Activated CD4-positive, alpha-beta T cell treated with anti-CD3 and anti-CD28 coated beads for 36 hours (primary cell): ENCODE measurements at regions not wholly inside any gene's neighbourhood (a gene's known extent, or its start where the extent isn't known, plus 50 kb on each side); places are given as distances from the start of the nearest gene placed in this dataset.
"Not testable (repeated sequence)": the region's sequence is repeated elsewhere in the genome, so short reads cannot be mapped to it uniquely, and the experiment has no call there.

Experiments
- ATAC-seq: fragments of 200-7000 bp; cut with Tn5 transposase; one replicate; pipeline ENCODE4 v1.10.0; 2021; ENCODE audit warnings: mild to moderate bottlenecking, moderate library complexity
- CTCF ChIA-PET: fragments of 350-600 bp; sonication (Branson Sonifier 250); formaldehyde crosslinking; loops from one replicate; lab custom pipeline; 2021; ENCODE audit warnings: antibody characterized with exemption; lab: Charles Lee
- POLR2A ChIA-PET: fragments of 350-600 bp; sonication (Branson Sonifier 250); formaldehyde crosslinking; loops from one replicate; lab custom pipeline; 2021; ENCODE audit warnings: antibody characterized with exemption, inconsistent platforms; lab: Charles Lee
- DNase-seq: peaks from one replicate; pipeline ENCODE4 v3.0.0-alpha.2; 2020
- H3K27ac Mint-ChIP-seq: one replicate; pipeline ENCODE4 v1.8.0; 2021; ENCODE audit warnings: mixed read lengths
- H3K27me3 Mint-ChIP-seq: one replicate; pipeline ENCODE4 v1.8.0; 2021; ENCODE audit warnings: mixed read lengths
- H3K36me3 Mint-ChIP-seq: one replicate; pipeline ENCODE4 v1.8.0; 2021; ENCODE audit warnings: low read depth, mixed read lengths
- H3K4me1 Mint-ChIP-seq: one replicate; pipeline ENCODE4 v1.8.0; 2021; ENCODE audit warnings: mixed read lengths
- H3K4me3 Mint-ChIP-seq: one replicate; pipeline ENCODE4 v1.8.0; 2021; ENCODE audit warnings: mild to moderate bottlenecking, moderate library complexity, mixed read lengths
- H3K9me3 Mint-ChIP-seq: one replicate; pipeline ENCODE4 v1.8.0; 2021; ENCODE audit warnings: low read depth, mixed read lengths
- intact Hi-C, 2 experiments: fragments of 100-400 bp; cut with DNase I in 1 of 2; cut with micrococcal nuclease in 1 of 2; formaldehyde crosslinking; loops; one replicate each; pipeline versions ENCODE4 v1.14.2 to v1.15.1; 2022 to 2024; cut with DNase I, micrococcal nuclease

DNA sequence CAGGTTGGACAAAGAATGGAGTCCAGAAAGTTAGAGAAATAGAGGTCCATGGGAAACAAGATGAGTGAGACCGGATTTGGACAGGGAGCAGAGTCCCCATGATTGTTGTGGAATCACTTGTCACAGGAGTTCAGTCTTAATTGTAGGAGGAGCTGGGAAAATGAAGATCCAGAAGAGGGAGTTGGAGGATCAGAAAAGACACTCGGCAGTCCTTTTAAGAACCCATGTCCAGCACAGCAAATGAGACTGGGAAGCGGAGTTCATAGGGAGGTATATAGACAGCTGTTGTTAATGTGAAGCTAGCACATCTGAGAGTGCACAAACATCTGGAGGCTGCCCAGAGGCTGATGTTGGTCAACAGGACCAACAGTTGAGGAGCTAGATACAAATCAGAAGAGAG lies 111.4 kb upstream of the RXFP1 start:
- no peak overlapping the region for H3K27ac Mint-ChIP-seq
- no peak for DNase-seq
- no peak for ATAC-seq
- H3K4me1 Mint-ChIP-seq, result no peaks in the 10 kb centered on the region
- CTCF ChIA-PET, result no interaction called here
- no peaks in the 10 kb centered on the region for H3K36me3 Mint-ChIP-seq
- POLR2A ChIA-PET, result interaction anchor here (0.6 kb wide), 1 partner anchor 1012 kb away, joined by 4 read pairs; no protein-coding TSS in a partner anchor
- H3K4me3 Mint-ChIP-seq, result no peak overlapping the region
- H3K9me3 Mint-ChIP-seq, result peaks cover 4% of the 10 kb centered on the region
- intact Hi-C loops, result no loop called here
- no peaks in the 10 kb centered on the region for H3K27me3 Mint-ChIP-seq

DNA sequence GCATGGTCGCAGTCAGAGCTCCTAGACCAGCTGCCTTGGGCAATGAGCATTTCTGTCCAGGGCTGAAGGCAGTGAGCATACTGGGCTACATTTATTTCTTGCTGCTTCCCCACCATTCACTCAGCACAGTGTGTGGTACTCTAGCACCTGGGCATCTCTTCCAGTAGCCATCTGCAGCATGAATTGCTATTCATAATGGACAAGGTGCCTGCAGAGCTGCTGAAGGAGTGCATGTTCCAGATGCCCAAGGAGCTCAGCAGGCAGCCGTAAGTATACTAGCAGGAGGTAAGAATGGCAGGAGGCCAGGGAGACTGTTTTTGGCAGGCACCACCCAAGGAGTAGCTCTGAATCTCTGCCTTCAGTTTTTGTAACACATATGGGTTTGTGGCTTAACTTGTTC lies 110.4 kb upstream of the RXFP1 start:
- Mint-ChIP-seq H3K4me1 (no peaks in the 10 kb centered on the region), H3K4me3 (no peak overlapping the region), H3K27ac (no peak overlapping the region), H3K9me3 (peaks cover 4% of the 10 kb centered on the region), H3K36me3 (no peaks in the 10 kb centered on the region), H3K27me3 (no peaks in the 10 kb centered on the region)
- intact Hi-C loops, result no loop called here
- ATAC-seq (no peak), DNase-seq (no peak)
- ChIA-PET CTCF (interaction anchor here (0.6 kb wide), 1 partner anchor 1490 kb away, joined by 3 read pairs; no protein-coding TSS in a partner anchor), POLR2A (no interaction called here)

DNA sequence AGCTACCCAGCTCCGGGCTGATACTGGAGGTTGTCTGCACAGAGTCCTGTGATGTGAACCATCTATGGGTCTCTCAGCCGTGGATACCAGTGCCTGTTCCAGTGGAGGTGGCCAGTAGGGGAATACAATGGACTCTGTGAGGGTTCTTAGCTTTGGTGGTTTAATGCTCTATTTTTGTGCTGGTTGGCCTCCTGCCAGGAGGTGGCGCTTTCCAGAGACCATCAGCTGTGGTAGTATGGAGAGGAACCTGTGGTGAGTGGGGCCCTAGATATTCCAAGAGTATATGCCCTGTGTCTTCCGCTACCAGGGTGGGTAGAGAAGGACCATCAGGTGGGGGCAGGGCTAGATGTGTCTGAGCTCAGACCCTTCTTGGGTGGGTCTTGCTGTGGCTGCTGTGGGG lies 103.0 kb upstream of the RXFP1 start:
- POLR2A ChIA-PET, ATAC-seq: not testable (repeated sequence)
- CTCF ChIA-PET, result interaction anchor here (0.9 kb wide), 1 partner anchor 20 kb away, joined by 4 read pairs; no protein-coding TSS in a partner anchor

DNA sequence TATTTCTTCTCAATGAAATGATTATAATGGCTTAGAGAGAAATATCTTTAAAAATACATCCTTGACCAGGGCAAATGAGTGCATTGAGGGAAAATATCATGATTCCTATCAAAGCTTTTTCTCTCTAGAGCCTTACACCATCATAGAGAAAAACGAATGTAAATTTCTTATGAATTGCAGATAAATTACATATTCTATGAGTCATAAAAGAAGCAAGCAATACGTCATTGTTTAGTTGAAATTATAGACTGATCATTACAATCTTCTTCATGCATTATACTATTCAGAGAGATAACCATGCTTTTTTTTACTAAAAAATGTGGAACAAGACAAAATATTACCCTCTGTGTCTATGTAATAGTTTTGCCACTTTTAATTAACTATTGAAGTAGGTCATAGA lies 100.9 kb upstream of the RXFP1 start:
- ChIA-PET POLR2A (no interaction called here), CTCF (no interaction called here)
- Mint-ChIP-seq H3K9me3 (no peaks in the 10 kb centered on the region), H3K27ac (no peak overlapping the region), H3K36me3 (no peaks in the 10 kb centered on the region), H3K27me3 (peaks cover 2% of the 10 kb centered on the region), H3K4me3 (no peak overlapping the region), H3K4me1 (no peaks in the 10 kb centered on the region)
- no peak for ATAC-seq
- DNase-seq, result no peak
- intact Hi-C loops, result no loop called here

More for the DNA sequence above, 103.0 kb upstream of the RXFP1 start:
- intact Hi-C loops, H3K27me3 Mint-ChIP-seq, H3K36me3 Mint-ChIP-seq, H3K4me3 Mint-ChIP-seq, H3K4me1 Mint-ChIP-seq, H3K9me3 Mint-ChIP-seq, H3K27ac Mint-ChIP-seq: not testable (repeated sequence)
- peak; percentile 9 for DNase-seq

DNA sequence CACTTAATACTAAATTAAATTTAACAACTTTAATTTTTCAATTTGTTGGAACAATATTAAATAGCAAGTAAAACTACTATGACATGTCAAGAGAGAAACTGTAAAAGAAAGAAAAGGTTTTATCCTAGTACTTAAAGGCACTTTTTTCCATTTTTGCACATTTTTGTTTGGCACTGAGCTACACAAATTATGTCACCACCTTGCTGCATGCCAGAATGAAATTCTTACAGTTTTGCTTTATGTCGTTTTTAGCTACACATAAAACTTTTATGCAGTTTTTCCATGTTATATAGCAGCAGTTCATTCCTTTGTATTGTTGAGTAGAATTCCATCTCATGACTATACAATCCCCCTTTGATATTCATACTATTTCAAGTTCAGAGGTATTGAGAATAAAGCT lies 99.1 kb upstream of the RXFP1 start:
- Mint-ChIP-seq H3K4me3 (no peak overlapping the region), H3K4me1 (no peaks in the 10 kb centered on the region), H3K36me3 (no peaks in the 10 kb centered on the region), H3K27ac (no peak overlapping the region), H3K27me3 (peaks cover 3% of the 10 kb centered on the region), H3K9me3 (no peaks in the 10 kb centered on the region)
- no peak for DNase-seq
- POLR2A ChIA-PET, result no interaction called here
- intact Hi-C loops, result no loop called here
- no peak for ATAC-seq
- CTCF ChIA-PET, result no interaction called here

DNA sequence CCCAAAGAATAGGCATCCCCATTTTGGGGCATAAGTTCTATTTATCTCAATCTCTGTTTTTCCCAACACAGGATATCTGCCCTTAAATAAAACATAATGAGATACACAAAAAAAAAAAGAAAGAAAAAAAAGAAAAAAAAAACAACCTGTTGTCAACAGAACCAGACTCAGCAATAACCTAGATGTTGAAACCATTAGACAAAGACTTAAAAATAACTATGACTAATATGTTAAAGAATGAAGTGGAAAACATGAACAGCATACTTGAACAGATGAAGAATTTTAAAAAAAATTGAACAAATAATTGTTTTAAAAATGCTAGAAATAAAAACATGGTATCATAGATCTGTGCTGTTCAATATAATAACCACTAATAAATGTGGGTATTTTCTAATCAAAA lies 93.4 kb upstream of the RXFP1 start:
- CTCF ChIA-PET, result no interaction called here
- H3K4me1 Mint-ChIP-seq, result no peaks in the 10 kb centered on the region
- intact Hi-C loops, result no loop called here
- H3K27me3 Mint-ChIP-seq, result peaks cover 8% of the 10 kb centered on the region
- no peak for DNase-seq
- no peak overlapping the region for H3K4me3 Mint-ChIP-seq
- no peaks in the 10 kb centered on the region for H3K36me3 Mint-ChIP-seq
- POLR2A ChIA-PET, result no interaction called here
- no peak for ATAC-seq
- no peak overlapping the region for H3K27ac Mint-ChIP-seq
- no peaks in the 10 kb centered on the region for H3K9me3 Mint-ChIP-seq

DNA sequence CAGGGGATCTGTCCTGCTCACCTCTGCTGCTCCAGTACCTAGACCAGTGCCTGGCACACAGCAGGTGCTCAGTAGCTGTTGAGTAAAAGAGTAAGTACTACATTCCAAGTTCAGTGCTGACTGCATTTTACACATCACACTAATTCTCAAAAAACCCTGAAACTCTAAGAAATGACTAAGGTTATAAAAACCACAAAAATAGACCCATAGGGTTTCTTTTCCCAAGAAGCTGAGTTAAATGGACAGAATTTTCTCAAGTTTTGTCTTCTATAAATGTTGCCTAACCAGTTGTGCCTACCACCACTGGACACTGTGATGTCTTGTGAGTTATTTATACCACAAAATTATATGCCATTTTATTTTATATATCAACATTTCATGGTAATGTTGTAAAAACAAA lies 78.9 kb upstream of the RXFP1 start:
- Mint-ChIP-seq H3K27ac (no peak overlapping the region), H3K27me3 (peaks cover 5% of the 10 kb centered on the region), H3K9me3 (no peaks in the 10 kb centered on the region), H3K4me1 (no peaks in the 10 kb centered on the region), H3K36me3 (no peaks in the 10 kb centered on the region), H3K4me3 (no peak overlapping the region)
- CTCF ChIA-PET, result interaction anchor here (0.5 kb wide), 1 partner anchor 920 kb away, joined by 3 read pairs; no protein-coding TSS in a partner anchor
- intact Hi-C loops, result no loop called here
- DNase-seq, result no peak
- POLR2A ChIA-PET, result no interaction called here
- no peak for ATAC-seq

DNA sequence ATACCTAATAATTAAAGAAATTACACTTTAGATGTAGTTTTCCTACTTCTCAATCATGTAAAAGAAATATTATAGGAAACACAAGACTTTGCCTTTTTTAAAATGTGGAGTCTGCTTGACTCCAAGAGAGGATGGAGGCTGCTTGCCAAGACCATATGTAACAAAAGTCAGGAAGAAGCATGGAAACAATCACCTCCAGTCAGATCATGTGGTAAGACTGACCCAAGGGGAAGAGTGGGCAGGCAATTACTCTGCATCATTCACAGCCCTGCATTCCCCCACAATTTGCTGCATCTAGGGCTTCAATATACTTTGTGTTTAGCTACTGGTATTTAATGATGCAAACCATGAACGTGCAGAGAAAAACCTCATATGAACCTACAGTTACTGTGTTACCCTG lies 78.0 kb upstream of the RXFP1 start:
- Mint-ChIP-seq H3K4me1 (no peaks in the 10 kb centered on the region), H3K36me3 (no peaks in the 10 kb centered on the region), H3K9me3 (no peaks in the 10 kb centered on the region), H3K4me3 (no peak overlapping the region), H3K27ac (no peak overlapping the region), H3K27me3 (peaks cover 5% of the 10 kb centered on the region)
- no peak for ATAC-seq
- POLR2A ChIA-PET, result no interaction called here
- intact Hi-C loops, result no loop called here
- DNase-seq, result no peak
- CTCF ChIA-PET, result interaction anchor here (0.6 kb wide), 1 partner anchor 339 kb away, joined by 3 read pairs; no protein-coding TSS in a partner anchor

DNA sequence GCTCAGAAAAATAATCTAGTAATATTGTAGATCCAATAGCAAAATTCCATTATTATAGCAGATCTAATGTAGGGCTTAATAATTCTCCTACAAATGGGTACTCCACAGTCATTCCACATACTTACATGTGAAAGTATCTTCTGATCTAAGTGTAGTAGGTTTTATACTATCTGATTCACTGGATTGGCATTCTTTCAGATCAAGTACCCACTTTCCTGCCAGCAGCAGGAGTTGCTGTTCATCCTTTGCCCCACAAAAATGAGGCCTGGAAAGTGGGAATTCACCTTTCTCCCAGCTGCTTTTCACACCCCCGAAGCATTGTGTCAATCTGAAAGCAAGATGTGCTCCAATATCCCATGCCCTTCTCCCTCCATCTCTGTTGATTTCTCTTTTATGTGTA lies 77.1 kb upstream of the RXFP1 start:
- CTCF ChIA-PET, result no interaction called here

DNA sequence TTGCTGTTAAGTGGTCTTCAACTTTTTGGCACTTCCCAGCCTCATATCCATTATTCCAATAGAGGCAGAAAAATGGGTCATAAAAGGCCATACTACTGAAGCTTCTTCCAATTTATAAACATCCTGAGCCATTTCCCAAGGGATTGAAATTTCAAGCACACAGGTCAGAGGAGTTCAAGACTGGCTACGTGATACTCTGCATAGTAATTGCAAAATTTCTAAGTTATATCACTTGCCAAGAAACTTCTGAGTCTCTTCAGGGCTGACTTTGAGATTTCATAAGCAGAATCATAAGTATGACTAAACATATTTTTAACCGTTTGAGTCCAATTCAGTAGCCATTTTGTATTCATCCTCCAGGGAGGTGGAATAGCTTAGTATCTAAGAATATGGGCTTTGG lies 75.6 kb upstream of the RXFP1 start:
- H3K36me3 Mint-ChIP-seq, result no peaks in the 10 kb centered on the region
- intact Hi-C loops, result no loop called here
- CTCF ChIA-PET, result no interaction called here
- no peak overlapping the region for H3K4me3 Mint-ChIP-seq
- POLR2A ChIA-PET, result no interaction called here
- H3K9me3 Mint-ChIP-seq, result no peaks in the 10 kb centered on the region
- ATAC-seq (no peak), DNase-seq (no peak)
- H3K27ac Mint-ChIP-seq, result no peak overlapping the region
- H3K4me1 Mint-ChIP-seq, result no peaks in the 10 kb centered on the region
- peaks cover 1% of the 10 kb centered on the region for H3K27me3 Mint-ChIP-seq

More for the DNA sequence above, 77.1 kb upstream of the RXFP1 start:
- H3K9me3 Mint-ChIP-seq, result no peaks in the 10 kb centered on the region
- no peak for DNase-seq
- H3K27me3 Mint-ChIP-seq, result peaks cover 5% of the 10 kb centered on the region
- no peaks in the 10 kb centered on the region for H3K36me3 Mint-ChIP-seq
- H3K4me3 Mint-ChIP-seq, result no peak overlapping the region
- ATAC-seq, result no peak
- H3K27ac Mint-ChIP-seq, result no peak overlapping the region
- POLR2A ChIA-PET, result no interaction called here
- no peaks in the 10 kb centered on the region for H3K4me1 Mint-ChIP-seq
- intact Hi-C loops, result no loop called here

DNA sequence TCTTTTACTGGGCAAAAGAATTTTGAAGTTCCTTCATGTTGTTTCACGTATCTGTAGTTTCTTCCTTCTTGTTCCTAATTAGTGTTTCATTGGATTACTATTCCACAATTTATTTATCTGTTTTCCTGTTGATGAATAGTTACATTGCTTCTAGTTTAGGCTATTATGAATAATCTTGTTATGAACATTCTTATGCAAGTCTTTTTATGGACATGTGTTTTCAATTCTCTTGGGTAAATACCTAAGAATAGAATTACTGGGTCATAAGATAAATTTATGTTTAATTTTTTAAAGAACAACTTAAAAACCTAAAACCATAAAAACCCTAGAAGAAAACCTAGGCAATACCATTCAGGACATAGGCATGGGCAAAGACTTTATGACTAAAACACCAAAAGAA lies 70.9 kb upstream of the RXFP1 start:
- Mint-ChIP-seq H3K27ac (no peak overlapping the region), H3K27me3 (no peaks in the 10 kb centered on the region), H3K4me3 (no peak overlapping the region), H3K36me3 (no peaks in the 10 kb centered on the region), H3K9me3 (peaks cover 1% of the 10 kb centered on the region), H3K4me1 (no peaks in the 10 kb centered on the region)
- DNase-seq, result no peak
- intact Hi-C loops, result no loop called here
- ChIA-PET CTCF (no interaction called here), POLR2A (no interaction called here)
- no peak for ATAC-seq

DNA sequence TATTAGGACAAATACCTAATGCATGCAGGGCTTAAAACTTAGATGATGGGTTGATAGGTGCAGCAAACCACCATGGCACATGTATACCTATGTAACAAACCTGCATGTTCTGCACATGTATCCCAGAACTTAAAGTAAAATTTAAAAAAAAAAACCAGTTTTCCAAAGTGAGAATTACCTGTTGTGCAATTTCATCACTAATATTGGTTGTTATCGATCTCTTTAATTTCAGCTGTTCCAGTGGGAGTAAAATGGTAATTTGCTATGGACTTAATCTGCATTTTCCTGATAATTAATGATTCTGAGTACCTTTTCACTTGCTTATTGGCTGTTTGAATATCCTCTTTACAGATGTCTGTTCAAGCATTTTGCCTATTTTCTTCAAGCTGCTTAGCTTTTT lies 69.6 kb upstream of the RXFP1 start:
- DNase-seq, H3K36me3 Mint-ChIP-seq, intact Hi-C loops, POLR2A ChIA-PET, H3K9me3 Mint-ChIP-seq, H3K4me3 Mint-ChIP-seq, H3K27me3 Mint-ChIP-seq, H3K27ac Mint-ChIP-seq, H3K4me1 Mint-ChIP-seq, ATAC-seq, CTCF ChIA-PET: not testable (repeated sequence)
